GM18861 (cell line): ENCODE measurements at regions not wholly inside any gene's neighbourhood (a gene's known extent, or its start where the extent isn't known, plus 50 kb on each side); places are given as distances from the start of the nearest gene placed in this dataset.

Experiments
- ATAC-seq: cut with Tn5 transposase; IDR thresholded peaks from one replicate; pipeline ENCODE4 v1.9.1; 2021; ENCODE audit not compliant: unreplicated experiment

DNA sequence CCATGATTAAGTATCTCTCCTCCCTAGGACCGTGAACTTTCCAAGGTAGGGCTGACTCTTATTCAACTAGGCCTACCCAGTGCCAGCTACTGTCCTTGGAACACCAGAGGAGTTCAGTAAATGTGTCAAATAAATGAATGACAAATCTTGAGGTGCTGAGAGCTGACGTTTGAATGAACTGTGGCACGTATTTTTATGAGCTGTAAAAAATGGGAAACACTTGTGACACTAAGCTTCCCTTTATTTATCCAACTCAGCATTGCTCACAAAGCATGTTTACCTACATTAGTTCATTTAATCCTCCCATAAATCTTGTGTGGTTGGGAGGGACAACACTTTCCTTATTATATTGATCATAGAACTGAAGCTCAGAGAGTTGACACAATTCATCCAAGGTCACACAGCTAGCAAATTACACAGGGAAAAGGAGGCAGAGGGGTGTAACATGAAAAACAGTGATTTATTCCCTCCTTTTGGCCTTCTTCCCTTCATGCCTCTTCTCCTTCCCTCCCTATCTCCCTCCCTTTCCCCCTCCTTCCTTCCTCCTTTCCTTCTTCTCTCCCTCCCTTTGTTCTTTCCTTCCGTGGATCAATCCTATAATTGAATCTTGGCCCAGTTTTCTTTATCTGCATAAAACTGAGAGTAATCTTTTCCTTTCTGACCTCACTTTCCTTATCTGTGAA is 412.6 kb downstream of the DMRT2 start:
- no peak for ATAC-seq

DNA sequence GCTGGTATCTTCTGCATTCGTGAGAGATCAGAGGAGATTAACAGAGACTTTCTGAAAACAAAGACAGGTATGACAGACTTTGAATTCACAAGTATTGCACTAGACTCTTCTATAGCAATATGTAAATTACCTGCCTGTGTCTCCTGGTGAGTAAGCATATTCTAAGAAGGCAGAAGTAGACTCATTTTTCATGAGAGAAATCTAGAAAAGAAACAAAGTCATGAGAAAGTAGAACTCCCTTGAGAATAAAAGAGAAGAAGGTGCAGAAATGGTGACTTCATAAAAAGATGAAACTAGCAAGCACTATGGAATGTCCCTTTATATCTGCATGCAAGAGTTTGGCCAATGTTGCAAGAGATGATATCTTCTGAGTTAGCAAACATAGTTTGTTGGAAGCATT is 419.8 kb downstream of the DMRT2 start:
- peak; percentile 95 for ATAC-seq

DNA sequence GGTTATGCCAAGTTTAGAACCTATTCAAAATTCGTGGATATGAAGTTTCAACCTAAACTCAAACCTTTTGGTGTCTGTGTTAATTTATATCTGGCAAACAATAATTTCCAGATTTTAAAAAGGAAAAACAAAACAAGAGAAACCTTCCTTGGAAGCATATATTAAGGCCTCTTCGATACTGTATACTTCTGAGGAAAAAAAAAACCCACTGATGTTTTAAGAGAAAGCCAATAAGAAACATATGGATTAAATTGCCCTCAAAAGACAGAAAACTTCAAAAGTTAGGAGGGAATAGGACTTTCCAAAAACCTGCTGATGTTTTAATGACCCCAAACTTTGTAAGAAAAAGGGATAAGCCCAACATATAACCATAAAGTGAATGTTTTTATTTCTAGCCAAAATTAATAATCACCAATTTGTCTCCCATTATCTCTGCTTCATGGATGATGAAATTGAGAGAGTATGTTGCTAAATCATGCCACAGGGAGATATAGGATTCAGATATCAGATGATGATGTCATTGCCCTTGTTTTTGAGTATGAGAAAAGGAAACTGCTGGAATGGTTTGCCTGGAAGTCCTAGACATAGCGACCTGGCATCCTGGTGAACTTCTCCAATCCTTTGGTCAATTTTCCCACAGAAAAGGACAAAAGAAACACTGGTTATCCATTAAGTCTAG is 423.9 kb downstream of the DMRT2 start:
- ATAC-seq: no peak

DNA sequence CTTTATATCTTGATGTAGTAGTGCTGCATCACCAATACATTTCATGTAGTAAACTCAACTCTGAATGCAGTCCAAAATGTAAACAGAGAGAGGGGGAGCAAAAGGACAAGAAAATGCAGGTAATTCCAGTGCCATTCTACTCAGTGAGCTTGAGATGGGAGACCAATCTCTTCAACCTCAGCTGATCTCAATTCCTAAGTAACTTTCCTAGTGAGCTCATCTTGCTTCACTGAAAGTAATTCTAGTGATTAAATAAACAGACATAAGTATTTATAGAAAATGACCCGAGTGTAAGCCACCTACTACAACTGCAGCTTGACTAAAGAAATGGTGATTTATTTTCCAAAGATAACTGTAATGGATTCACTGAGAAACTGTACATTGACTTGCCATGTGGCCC is 424.5 kb downstream of the DMRT2 start:
- ATAC-seq: no peak

DNA sequence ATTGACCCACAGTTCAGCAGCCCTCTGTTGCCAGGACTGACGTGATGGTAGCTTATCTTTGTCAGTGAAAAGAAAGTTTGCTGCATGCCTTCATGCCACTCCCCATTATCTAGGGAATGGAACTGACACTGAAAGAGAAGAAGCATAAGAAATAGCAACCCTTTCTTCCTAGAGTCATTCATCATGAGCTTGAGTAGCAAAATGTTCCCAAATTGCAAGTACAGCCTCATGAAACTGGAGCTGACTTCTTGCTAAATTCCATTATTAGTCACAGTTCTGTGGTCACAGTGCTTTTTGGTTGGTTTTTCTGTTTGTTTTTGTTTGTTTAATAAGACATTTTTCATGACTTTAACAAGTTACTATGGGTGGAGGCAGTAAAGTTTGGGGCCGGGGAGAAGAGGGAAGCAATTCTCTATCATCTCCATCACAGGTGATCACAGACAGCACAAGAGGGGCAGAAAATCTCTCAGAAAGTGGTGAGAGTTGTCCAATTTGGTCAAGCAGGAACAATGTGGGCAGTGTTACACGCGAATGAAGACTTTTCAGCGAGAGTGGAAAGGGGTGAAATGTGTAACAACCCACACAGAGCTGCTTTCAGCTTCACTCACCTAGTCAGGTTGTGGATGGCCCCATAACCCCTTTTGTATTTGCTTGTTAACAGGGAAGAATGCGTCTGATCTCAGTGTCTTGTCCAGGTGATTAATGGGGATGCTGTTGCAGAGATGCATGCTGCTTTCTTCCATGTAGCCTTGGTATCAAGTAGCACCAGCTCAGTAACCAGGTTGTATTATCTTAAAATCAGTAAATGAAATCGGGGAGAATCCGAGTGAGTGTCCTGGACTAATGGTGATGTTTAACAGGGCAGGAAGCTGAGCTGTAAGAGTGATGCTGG is 440.4 kb downstream of the DMRT2 start:
- no peak for ATAC-seq

DNA sequence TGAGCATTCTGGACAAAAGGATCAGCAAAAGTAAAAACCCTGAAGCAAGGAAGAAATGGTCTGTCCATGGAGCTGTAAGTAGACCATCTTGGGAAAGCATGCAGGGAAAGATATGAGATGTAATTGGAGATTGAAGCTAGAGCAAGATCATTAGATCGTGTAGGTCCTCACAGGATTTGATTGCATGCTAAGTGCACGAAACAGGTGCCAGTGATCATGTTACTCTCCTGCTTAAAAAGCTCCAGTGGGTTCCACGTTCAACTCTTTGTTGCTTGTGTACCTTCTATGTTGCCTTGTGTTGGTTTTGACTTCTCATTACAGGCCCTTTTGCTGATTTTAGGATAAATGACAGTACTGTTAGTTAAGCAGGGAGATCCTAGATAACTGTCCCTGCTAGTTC is 442.0 kb downstream of the DMRT2 start:
- ATAC-seq: no peak

DNA sequence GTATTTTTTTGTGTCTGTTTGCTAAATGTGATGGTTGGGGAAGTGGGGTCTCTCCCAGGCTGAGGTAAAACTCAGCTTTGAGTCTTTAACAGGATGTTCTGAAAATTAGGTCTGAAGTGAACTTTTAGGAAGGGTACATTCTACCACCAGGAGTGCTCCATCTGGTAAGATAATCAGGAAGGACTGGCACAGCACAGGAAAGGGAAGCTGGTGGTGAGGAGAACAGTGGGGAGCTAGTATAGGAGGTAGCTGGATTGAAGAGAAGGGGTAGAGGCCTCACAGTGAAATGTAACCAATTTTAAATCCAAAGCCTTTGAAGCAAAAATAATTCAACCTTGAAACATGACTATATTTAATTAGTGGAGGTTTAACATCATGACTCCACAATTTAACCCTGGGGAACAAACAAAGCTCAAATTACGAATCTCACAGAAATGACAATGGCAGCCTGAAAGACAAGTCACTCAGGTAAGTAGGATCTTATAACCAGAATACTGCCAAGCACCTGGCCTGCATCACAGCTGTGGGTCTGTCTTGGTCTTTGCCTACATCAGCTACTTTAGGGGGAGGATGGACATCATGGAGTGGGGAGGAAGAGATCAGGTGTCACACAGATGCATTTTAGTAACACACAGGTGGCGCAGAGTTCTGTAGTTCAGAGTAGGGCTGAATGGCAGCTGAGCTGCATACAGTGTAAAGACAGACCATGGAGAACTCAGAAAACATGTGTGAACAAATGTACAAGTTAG is 445.3 kb downstream of the DMRT2 start:
- no peak for ATAC-seq

DNA sequence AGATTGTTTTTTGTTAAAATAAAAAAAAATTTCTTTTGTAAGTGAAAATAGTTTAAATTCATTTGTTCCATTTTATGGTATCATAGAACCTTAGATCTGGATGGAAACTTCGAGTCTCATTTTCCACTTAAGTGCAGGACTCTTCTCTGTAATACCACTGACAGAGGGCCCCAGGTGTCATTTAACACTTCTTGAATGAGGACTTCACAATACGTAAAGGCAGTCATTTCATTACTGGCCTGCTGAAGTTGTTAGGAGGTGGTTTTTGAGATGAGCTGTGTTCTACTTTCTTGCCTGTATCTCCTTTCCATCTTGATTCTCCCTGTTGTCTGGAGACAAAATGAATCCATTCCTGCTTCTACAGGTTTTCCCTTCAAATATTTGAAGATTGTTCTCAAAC is 455.3 kb downstream of the DMRT2 start:
- ATAC-seq: no peak

DNA sequence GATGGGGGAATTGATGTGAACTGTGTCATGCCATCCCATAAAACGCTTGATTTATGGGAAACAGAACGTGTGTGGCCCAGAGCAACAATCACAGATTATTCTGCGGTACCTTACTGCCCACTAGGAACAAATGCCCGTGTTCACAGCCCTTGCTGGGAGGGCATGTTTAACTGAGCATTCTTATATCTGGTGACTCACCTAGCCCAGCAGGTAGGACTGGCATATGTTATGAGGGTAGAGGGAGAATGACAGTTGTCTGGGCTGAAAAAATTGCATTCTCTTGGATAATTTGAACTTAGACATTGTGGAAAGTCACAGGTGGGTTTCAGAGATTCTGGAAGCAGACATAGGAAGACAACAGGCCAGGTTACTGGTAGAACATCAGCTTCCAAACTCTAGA is 460.6 kb downstream of the DMRT2 start:
- no peak for ATAC-seq

DNA sequence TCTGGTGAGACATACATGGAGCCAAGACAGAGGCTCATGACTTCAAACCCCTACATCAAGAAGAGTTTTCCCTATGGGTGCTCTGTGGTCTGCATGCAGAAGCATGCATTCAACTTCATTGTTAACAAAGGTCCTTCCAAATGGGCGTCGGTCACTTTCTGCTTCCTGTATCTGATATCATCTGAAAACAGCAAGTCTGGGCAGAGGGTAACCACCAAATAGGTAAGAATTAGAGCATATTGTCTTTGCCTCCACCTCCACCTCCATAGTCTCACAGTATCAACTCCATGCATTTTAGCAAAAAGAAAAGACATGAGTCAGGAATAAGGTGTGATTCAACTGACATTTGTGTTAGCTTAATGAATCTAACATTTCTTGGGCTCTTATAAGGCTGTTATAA is 462.9 kb downstream of the DMRT2 start:
- ATAC-seq: no peak

DNA sequence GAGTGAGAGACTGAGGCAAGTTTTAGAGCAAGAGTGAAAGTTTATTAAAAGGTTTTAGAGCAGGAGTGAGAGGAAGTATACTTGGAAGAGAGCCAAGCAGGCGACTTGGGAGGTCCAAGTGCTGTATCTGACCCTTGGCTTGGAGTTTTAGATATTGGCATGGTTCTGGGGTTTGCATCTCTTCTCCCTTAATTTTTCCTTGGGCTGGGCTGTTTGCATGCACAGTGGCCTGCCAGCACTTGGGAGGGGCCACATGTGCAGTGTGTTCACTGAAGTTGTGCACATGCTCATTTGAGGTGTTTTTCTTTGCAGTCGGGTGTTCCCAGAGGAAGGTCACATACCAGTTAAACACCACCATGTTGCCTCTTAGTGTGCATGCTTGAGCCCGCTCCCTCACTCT is 464.1 kb downstream of the DMRT2 start:
- no peak for ATAC-seq

DNA sequence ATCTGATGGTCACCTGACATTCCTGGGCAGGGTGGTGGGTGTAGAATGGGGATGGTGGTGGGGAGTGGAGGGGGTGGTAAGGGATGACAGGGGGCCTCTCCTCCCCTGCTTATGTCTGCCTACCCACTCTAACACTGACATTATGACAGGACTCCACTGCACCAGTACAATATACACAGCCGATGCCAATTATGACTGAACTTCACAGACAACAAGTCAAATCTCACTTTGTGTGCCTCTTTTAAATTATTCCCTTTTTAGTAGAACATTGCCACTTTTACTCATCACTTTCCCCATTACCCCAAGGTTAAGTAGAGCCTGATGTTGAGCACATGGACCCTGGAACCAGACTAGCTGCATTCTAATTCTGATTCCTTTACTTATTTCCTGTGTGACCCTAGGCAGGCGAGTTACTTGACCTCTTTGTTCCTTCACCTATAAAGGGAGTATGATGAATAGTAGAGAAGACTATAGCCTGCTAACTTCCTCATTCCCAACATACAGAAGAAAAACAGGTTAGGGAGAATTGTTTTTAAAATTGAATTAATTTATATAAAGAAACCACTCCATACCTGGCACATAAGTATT is 464.7 kb downstream of the DMRT2 start:
- ATAC-seq: no peak

DNA sequence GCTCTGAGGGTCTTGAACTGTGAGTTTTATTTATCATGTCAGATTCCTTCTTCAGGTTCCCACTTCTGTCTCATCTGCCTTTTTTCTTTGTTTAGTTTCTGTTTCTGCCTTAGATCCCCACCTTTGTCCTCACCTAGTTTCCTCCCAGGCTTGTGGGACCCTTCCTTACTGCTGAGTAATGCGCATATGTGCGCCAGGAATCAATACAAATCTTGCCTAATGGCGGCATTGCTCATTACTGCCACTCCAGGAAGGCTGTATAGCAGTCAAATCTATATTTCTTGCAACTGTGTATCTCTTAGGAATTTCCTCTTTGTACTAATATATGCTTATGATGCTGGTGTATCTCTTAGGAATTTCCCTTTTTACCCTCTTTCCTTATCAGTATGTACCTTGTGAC is 465.4 kb downstream of the DMRT2 start:
- ATAC-seq: no peak

DNA sequence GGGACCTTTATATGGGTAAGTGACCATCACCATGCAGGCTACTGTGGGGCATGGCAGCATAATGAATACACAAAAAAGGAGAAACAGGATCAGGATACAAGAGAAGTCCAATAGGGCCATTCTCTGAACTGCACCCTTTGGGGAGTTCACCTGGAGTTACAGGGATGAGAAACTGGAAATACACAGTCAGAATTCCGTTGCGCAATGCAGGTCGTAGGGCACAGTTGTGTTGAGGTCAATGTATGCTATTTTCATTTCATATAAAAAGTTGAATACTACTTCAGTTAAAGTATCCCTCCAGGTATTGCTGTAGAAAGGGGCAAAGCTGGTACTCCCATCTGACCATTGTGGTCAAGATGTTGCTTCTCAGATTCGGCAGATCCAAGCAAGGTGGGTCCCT is 471.4 kb downstream of the DMRT2 start:
- ATAC-seq: no peak

DNA sequence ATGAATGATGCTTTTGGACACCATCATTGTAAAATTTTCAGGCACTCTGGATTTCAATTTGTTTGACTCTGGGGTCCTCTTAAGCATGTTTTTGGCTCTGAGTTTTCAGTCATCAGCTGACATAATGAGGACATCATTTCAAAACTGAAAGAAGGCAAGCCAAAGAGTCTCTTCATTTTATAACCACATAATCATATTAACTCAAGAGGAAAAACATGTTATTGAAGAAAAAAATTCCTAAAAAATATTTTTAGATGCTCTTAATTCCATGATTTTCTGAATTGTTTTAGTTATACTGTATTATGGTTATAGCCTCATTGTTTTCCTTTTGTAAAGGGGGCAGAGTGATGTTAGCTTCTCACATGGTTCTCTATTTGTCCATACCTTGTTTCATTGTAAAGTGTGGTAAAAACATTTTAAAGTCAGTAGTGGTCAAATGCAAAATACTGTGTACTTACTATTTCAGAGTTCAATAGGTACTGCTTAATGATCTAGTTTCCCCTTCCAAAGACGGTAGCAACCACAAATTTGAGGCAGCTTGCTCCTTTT is 472.1 kb downstream of the DMRT2 start:
- ATAC-seq: peak; percentile 82

DNA sequence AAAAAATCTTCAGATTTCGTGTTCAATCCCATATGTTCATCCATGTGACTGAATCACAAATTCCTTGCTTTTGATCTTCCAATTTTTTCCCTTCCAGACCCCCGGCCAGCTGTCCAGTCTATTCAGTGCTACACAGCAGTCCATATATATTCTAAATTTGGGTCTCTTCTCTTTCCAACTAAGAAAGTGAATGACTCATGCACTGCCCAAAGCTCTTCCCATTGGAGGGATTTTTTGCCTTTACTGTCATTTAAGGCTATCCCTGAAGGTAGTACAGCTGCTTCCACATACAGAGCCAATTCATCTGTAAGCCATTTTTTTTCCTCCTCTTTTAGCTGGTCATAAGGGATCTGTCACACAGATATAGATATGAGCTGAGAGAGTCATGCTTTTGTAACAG is 478.3 kb downstream of the DMRT2 start:
- ATAC-seq: no peak

DNA sequence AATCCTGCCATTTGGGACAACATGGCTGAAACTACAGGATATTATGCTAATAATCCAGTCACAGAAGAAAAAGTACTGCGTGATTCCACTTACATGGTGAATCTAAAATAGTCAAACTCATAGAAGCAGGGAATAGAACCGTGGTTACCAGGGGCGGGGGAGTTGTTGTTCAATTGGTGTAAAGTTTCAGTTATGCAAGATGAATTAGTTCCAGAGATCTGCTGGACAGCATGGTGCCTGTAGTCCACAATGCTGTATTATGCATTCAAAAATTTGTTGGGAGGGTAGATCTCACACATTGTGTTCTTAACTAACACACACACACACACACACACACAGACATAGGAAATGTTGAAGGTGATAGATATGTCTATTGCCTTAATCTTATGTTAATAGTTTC is 480.5 kb downstream of the DMRT2 start:
- no peak for ATAC-seq

DNA sequence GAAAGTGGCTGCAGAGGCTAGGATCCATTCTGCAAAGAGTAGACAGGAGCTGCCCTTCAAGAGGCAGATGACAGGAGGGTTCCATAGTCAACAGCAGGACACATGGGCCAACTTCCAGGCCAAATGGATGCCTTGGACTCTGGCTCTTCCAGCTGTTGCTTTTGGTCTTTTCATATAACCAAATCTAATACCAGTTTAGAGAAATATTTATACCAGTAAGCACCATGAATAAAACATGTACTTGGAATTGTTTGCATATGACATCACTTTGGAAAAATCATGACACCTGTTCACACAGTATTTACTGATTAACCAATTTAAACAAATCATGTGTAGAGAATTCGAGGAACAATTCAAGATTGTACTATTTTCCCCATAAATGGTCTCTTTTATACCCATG is 481.3 kb downstream of the DMRT2 start:
- no peak for ATAC-seq

DNA sequence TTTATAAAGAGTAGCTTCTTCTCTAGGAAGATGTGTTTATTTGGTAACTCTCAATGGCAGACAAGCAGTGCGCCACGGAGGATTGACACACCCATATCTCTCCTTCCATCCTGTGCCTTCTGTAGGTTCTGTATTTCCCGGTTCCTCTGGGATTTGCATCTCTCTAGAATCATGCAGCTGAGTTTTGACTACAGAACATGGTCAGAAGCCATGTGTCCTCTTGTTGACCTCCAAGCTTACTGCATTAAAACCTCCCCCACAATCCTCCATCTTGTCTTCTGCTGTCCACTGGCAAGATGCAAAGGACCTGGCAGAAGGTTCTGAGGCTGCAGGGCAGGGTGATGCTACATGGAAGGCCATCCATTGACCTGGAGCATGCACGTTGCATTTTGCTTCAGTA is 482.0 kb downstream of the DMRT2 start:
- ATAC-seq: no peak

DNA sequence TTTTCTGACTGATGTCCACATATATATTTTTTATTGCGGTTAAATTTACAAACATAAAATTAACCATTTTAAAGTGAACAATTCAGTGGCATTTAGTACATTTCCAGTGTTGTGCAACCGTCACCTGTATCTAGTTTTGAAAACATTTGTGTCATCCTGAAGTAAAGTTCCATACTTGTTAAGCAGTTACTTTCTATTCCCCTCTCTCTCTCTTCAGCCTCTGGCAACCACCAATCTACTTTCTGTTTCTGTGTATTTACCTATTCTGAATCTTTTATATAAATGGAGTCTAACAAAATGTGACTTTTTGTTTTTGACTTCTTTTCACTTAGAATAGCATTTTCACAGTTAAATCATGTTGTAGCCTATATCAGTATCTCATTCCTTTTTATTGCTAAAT is 480.1 kb upstream of the SMARCA2 start:
- ATAC-seq: peak; percentile 54

DNA sequence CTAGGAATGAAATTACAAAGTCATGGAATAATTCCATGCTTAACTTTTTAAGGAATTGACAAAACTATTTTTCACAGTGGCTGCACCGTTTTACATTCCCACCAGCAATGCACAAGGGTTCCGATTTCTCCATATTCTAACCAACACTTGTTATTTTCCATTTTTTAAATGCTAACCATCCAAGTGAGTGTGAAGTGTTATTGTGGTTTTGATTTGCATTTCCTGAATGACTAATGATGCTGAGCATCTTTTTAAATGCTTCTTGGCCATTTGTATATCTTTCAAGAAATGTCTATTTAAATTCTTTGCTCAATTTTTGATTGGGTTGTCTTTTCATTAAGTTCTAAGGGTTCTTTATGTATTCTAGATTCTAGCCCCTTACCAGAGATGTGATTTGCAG is 479.5 kb upstream of the SMARCA2 start:
- ATAC-seq: no peak
